Endothelial cell of umbilical vein (primary cell): ENCODE measurements at regions not wholly inside any gene's neighbourhood (a gene's known extent, or its start where the extent isn't known, plus 50 kb on each side); places are given as distances from the start of the nearest gene placed in this dataset.
"Not testable (repeated sequence)": the region's sequence is repeated elsewhere in the genome, so short reads cannot be mapped to it uniquely, and the experiment has no call there.

Experiments
- BruUV-seq: library from RNA; stranded (reverse); fragments of 400-500 nt; replicated peaks from 2 replicates; lab custom pipeline; 2021; lab: Mats Ljungman, UMichigan
- CTCF ChIA-PET: fragments of 300-600, 350-600 bp; sonication (Branson Sonifier 250); formaldehyde crosslinking; loops from one replicate; lab custom pipeline; 2021; ENCODE audit warnings: antibody characterized with exemption, inconsistent platforms; lab: Charles Lee
- POLR2A ChIA-PET: fragments of 300-600, 350-600 bp; sonication (Branson Sonifier 250); formaldehyde crosslinking; loops from one replicate; lab custom pipeline; 2021; ENCODE audit warnings: antibody characterized with exemption, inconsistent platforms; lab: Charles Lee
- DNase-seq: peaks from one replicate; pipeline ENCODE4 v3.0.0-alpha.2; 2011; ENCODE audit warnings: low read depth, low spot score
- FAIRE-seq: peaks from 2 replicates; lab custom pipeline; 2011; peaks lifted over from hg19 to GRCh38; lab: Jason Lieb, UNC
- H2AFZ ChIP-seq: 2 replicates; pipeline ENCODE4 v1.6.0; 2012; ENCODE audit warnings: low read depth, low read length, control low read depth, inconsistent platforms
- H3K27ac ChIP-seq: 2 replicates; pipeline ENCODE4 v1.5.1; 2011; ENCODE audit warnings: low read depth, mild to moderate bottlenecking, control low read depth, low read length, moderate library complexity; ENCODE audit not compliant: insufficient read depth
- H3K27me3 ChIP-seq, 2 experiments: 2 replicates each; pipeline versions ENCODE4 v1.6.0 to v1.6.1; 2011; ENCODE audit warnings: low read length in 2 of 2, mixed read lengths in 1 of 2; ENCODE audit not compliant: control insufficient read depth in 2 of 2, insufficient read depth in 2 of 2
- H3K36me3 ChIP-seq, 2 experiments: 2 replicates in 1 of 2; 3 replicates in 1 of 2; pipeline ENCODE4 v1.5.1; 2011; ENCODE audit warnings: low read length in 2 of 2, mild to moderate bottlenecking in 1 of 2, moderate library complexity in 1 of 2; ENCODE audit not compliant: control insufficient read depth in 2 of 2, insufficient read depth in 2 of 2; ENCODE audit errors: extremely low read depth in 1 of 2
- H3K4me1 ChIP-seq: 3 replicates; pipeline ENCODE4 v1.5.1; 2011; ENCODE audit warnings: mild to moderate bottlenecking, low read length; ENCODE audit not compliant: control insufficient read depth, insufficient read depth; ENCODE audit errors: extremely low read depth
- H3K4me2 ChIP-seq: 2 replicates; pipeline ENCODE4 v1.6.1; 2011; ENCODE audit warnings: low read length, control low read depth, mixed read lengths; ENCODE audit not compliant: insufficient read depth
- H3K4me3 ChIP-seq, 3 experiments: fragments of 200-600 bp in 1 of 3; sonication (generic), shearing (Covaris generic) in 1 of 3; replicated peaks in 1 of 3; 2 replicates each; pipeline ENCODE4 v1.5.1; 2011 to 2016; ENCODE audit warnings: control low read depth in 3 of 3, low read length in 3 of 3, mild to moderate bottlenecking in 2 of 3, inconsistent platforms in 1 of 3, low read depth in 1 of 3, moderate library complexity in 1 of 3; ENCODE audit not compliant: insufficient read depth in 1 of 3
- H3K79me2 ChIP-seq: 2 replicates; pipeline ENCODE4 v1.6.0; 2012; ENCODE audit warnings: low read length, inconsistent platforms; ENCODE audit not compliant: control insufficient read depth, insufficient read depth
- H3K9ac ChIP-seq: replicated peaks from 2 replicates; pipeline ENCODE3; 2011; ENCODE audit warnings: low read length, control low read depth; ENCODE audit not compliant: insufficient read depth; ENCODE audit errors: extremely low read depth
- H3K9me1 ChIP-seq: replicated peaks from 3 replicates; pipeline ENCODE4 v1.6.0; 2011; ENCODE audit warnings: mild to moderate bottlenecking, low read length; ENCODE audit not compliant: control insufficient read depth, insufficient read depth; ENCODE audit errors: extremely low read depth
- H3K9me3 ChIP-seq: replicated peaks from 2 replicates; pipeline ENCODE4 v1.5.1; 2012; ENCODE audit warnings: low read length, inconsistent platforms; ENCODE audit not compliant: control insufficient read depth, insufficient read depth
- H4K20me1 ChIP-seq: replicated peaks from 2 replicates; pipeline ENCODE3; 2011; ENCODE audit warnings: mild to moderate bottlenecking, low read length; ENCODE audit not compliant: control insufficient read depth, insufficient read depth; ENCODE audit errors: extremely low read depth
- EZH2 ChIP-seq: IDR thresholded peaks from 2 replicates; pipeline ENCODE4 v1.6.1; 2012; ENCODE audit warnings: borderline replicate concordance, low read depth, mild to moderate bottlenecking, moderate library complexity, low read length, inconsistent platforms; ENCODE audit not compliant: severe bottlenecking
- GATA2 ChIP-seq: IDR thresholded peaks from 2 replicates; pipeline ENCODE4 v1.7.0; 2011; ENCODE audit warnings: low read depth, mild to moderate bottlenecking, moderate library complexity, mixed read lengths, low read length; ENCODE audit not compliant: insufficient read length, insufficient read depth
- MYC ChIP-seq: IDR thresholded peaks from one replicate; pipeline ENCODE4 v1.6.1; 2011; ENCODE audit warnings: mild to moderate bottlenecking, low read depth, low read length
- POLR2A ChIP-seq: IDR thresholded peaks from 2 replicates; pipeline ENCODE4 v1.6.1; 2012; ENCODE audit warnings: low read depth, mild to moderate bottlenecking, control low read depth, low read length
- dilution Hi-C: fragments of 300-500 bp; cut with MboI; formaldehyde crosslinking; loops from one replicate; pipeline ENCODE4 v1.15.0; 2019; ENCODE audit warnings: low sequenced_read_pairs; ENCODE audit not compliant: extremely low pct_ligation_motif_present
- intact Hi-C: fragments of 100-400 bp; cut with micrococcal nuclease; formaldehyde crosslinking; loops from one replicate; pipeline ENCODE4 v1.10.0; 2022
- TF ChIP-seq, protein P1 (sequence below): IDR thresholded peaks from 2 replicates; pipeline ENCODE4 v1.6.1; 2011; ENCODE audit not compliant: insufficient read depth, insufficient read length

DNA sequence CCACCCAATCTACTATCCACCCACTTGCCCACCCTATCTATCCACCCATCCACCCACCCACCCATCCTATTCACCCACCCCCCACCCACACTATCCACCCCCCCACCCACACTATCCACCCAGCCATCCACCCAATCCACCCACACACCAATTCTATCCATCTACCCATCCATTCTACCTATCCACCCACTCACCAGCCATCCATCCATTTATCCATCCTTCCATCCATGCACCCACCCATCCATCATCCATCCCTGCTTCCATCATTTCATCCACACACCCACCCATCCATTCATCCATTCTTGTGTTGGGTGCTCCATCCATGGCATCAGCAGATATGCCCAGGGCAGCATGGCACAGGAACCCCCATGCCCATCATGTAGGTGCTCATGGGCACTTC, 1206.6 kb downstream of the BRD1 start:
- Histone ChIP-seq H3K4me1 (no peaks in the 10 kb centered on the region), H3K4me2 (no peak overlapping the region), H3K27ac (no peak overlapping the region), H3K9ac (no peak overlapping the region), H3K79me2 (no peaks in the 10 kb centered on the region), H3K9me3 (peaks cover 5% of the 10 kb centered on the region), H4K20me1 (no peaks in the 10 kb centered on the region), H3K36me3 (no peaks in the 10 kb centered on the region), H2AFZ (no peak overlapping the region), H3K27me3 (no peaks in the 10 kb centered on the region), H3K9me1 (no peaks in the 10 kb centered on the region), H3K4me3 (no peak overlapping the region)
- dilution Hi-C loops (no loop called here), intact Hi-C loops (no loop called here)
- CTCF ChIA-PET = no interaction called here
- DNase-seq (no peak), FAIRE-seq (no peak)
- POLR2A ChIA-PET = no interaction called here
- no TSS peak for BruUV-seq
- TF ChIP-seq POLR2A (no peak), MYC (no peak), EZH2 (no peak), GATA2 (no peak)
- TF ChIP-seq, protein P1, sequence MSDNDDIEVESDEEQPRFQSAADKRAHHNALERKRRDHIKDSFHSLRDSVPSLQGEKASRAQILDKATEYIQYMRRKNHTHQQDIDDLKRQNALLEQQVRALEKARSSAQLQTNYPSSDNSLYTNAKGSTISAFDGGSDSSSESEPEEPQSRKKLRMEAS = no peak

DNA sequence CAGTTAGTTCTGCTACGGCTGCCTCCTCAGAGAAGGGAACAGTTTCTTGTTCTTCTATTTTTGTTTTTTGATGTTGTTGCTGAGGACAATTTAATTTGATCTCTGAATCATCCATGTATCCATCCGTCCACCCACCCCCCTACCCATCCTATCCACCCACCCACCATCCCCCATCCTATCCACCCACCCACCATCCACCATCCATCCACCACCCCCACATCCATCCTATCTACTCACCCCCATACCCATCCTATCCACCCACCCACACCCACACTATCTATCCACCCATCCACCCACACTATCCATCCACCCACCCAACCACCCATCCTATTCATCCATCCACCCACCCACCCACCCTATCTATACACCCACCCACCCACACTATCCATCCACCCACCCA, 1207.2 kb downstream of the BRD1 start:
- H3K4me2 ChIP-seq, H4K20me1 ChIP-seq, H3K9me3 ChIP-seq, H3K4me3 ChIP-seq, CTCF ChIA-PET, H3K9ac ChIP-seq, H3K27me3 ChIP-seq, H3K9me1 ChIP-seq, dilution Hi-C loops, H3K79me2 ChIP-seq, H2AFZ ChIP-seq, H3K4me1 ChIP-seq, DNase-seq, H3K27ac ChIP-seq, FAIRE-seq, POLR2A ChIA-PET, intact Hi-C loops, H3K36me3 ChIP-seq, BruUV-seq: not testable (repeated sequence)
